WTC11 (cell line): ENCODE measurements at regions not wholly inside any gene's neighbourhood (a gene's known extent, or its start where the extent isn't known, plus 50 kb on each side); places are given as distances from the start of the nearest gene placed in this dataset.

Experiments
- ATAC-seq: fragments of 200-7000 bp; cut with Tn5 transposase; 2 replicates; pipeline ENCODE4 v1.10.0; 2021; ENCODE audit warnings: mild to moderate bottlenecking, moderate library complexity
- CTCF ChIA-PET: fragments of 300-600 bp; sonication (Branson Sonifier 250); formaldehyde crosslinking; loops from one replicate; lab custom pipeline; 2021; ENCODE audit warnings: antibody characterized with exemption; lab: Charles Lee
- POLR2A ChIA-PET: fragments of 350-600 bp; sonication (Branson Sonifier 250); formaldehyde crosslinking; loops from one replicate; lab custom pipeline; 2021; ENCODE audit warnings: antibody characterized with exemption; lab: Charles Lee
- DNase-seq: peaks from one replicate; pipeline ENCODE4 v3.0.0; 2021; ENCODE audit warnings: low spot score
- H3K27ac Mint-ChIP-seq: 2 replicates; pipeline ENCODE4 v1.8.0; 2021; ENCODE audit warnings: mixed read lengths
- H3K27me3 Mint-ChIP-seq: 2 replicates; pipeline ENCODE4 v1.8.0; 2021; ENCODE audit warnings: low read depth, mild to moderate bottlenecking, moderate library complexity, mixed read lengths
- H3K36me3 Mint-ChIP-seq: 2 replicates; pipeline ENCODE4 v1.8.0; 2021; ENCODE audit warnings: mixed read lengths
- H3K4me1 Mint-ChIP-seq: 2 replicates; pipeline ENCODE4 v1.8.0; 2022; ENCODE audit warnings: mixed read lengths
- H3K4me3 Mint-ChIP-seq: 2 replicates; pipeline ENCODE4 v1.8.0; 2021; ENCODE audit warnings: mild to moderate bottlenecking, moderate library complexity, mixed read lengths
- H3K9me3 Mint-ChIP-seq: 2 replicates; pipeline ENCODE4 v1.8.0; 2021; ENCODE audit warnings: mixed read lengths
- ARID4B ChIP-seq: sonication (generic); formaldehyde crosslinking; IDR thresholded peaks from 2 replicates; pipeline ENCODE4 v1.8.0; 2023; ENCODE audit warnings: missing genetic modification reagents, mild to moderate bottlenecking, borderline replicate concordance
- E2F1 ChIP-seq: sonication (generic); formaldehyde crosslinking; IDR thresholded peaks from 2 replicates; pipeline ENCODE4 v1.8.0; 2022; ENCODE audit warnings: mild to moderate bottlenecking, missing genetic modification reagents
- ELF4 ChIP-seq: sonication (generic); formaldehyde crosslinking; IDR thresholded peaks from 2 replicates; pipeline ENCODE4 v1.8.1; 2022; ENCODE audit warnings: low read depth, mild to moderate bottlenecking, moderate library complexity, missing genetic modification reagents
- ETV6 ChIP-seq: sonication (generic); formaldehyde crosslinking; IDR thresholded peaks from 2 replicates; pipeline ENCODE4 v1.8.1; 2022; ENCODE audit warnings: mild to moderate bottlenecking, missing genetic modification reagents
- FOXK1 ChIP-seq: sonication (generic); formaldehyde crosslinking; IDR thresholded peaks from 2 replicates; pipeline ENCODE4 v1.8.0; 2022; ENCODE audit warnings: mild to moderate bottlenecking, moderate library complexity, missing genetic modification reagents
- FOXP1 ChIP-seq: sonication (generic); formaldehyde crosslinking; IDR thresholded peaks from 2 replicates; pipeline ENCODE4 v1.8.0; 2022; ENCODE audit warnings: missing genetic modification reagents, mild to moderate bottlenecking, moderate library complexity, borderline replicate concordance
- GTF2I ChIP-seq: fragments of 250-450 bp; sonication (Bioruptor Pico); conservative IDR thresholded peaks from 2 replicates; pipeline ENCODE4 v1.4.0; 2021; ENCODE audit warnings: mild to moderate bottlenecking
- NFATC4 ChIP-seq: fragments of 250-450 bp; sonication (Bioruptor Pico); IDR thresholded peaks from 2 replicates; pipeline ENCODE4 v1.9.0; 2021; ENCODE audit warnings: mild to moderate bottlenecking
- NFYB ChIP-seq: sonication (generic); formaldehyde crosslinking; conservative IDR thresholded peaks from 2 replicates; pipeline ENCODE4 v1.8.0; 2022; ENCODE audit warnings: low read depth, missing genetic modification reagents
- SMAD4 ChIP-seq: sonication (generic); formaldehyde crosslinking; IDR thresholded peaks from 2 replicates; pipeline ENCODE4 v1.8.0; 2022; ENCODE audit warnings: mild to moderate bottlenecking, missing genetic modification reagents
- ZBTB43 ChIP-seq: sonication (generic); formaldehyde crosslinking; IDR thresholded peaks from 2 replicates; pipeline ENCODE4 v1.8.1; 2023; ENCODE audit warnings: mild to moderate bottlenecking, missing genetic modification reagents
- ZNF138 ChIP-seq: sonication (generic); formaldehyde crosslinking; conservative IDR thresholded peaks from 2 replicates; pipeline ENCODE4 v1.8.1; 2022; ENCODE audit warnings: mild to moderate bottlenecking, moderate library complexity, missing genetic modification reagents
- ZNF219 ChIP-seq: sonication (generic); formaldehyde crosslinking; IDR thresholded peaks from 2 replicates; pipeline ENCODE4 v1.8.0; 2023; ENCODE audit warnings: missing genetic modification reagents, mild to moderate bottlenecking, borderline replicate concordance
- ZNF281 ChIP-seq: sonication (generic); formaldehyde crosslinking; IDR thresholded peaks from 2 replicates; pipeline ENCODE4 v1.8.0; 2023; ENCODE audit warnings: mild to moderate bottlenecking, missing genetic modification reagents
- TF ChIP-seq, protein P1 (sequence below): fragments of 200-600 bp; IDR thresholded peaks from 2 replicates; pipeline ENCODE4 v1.8.0; 2022; ENCODE audit warnings: antibody characterized with exemption
- TF ChIP-seq, protein P2 (sequence below): sonication (generic); formaldehyde crosslinking; IDR thresholded peaks from 2 replicates; pipeline ENCODE4 v1.8.0; 2023; ENCODE audit warnings: missing genetic modification reagents

DNA sequence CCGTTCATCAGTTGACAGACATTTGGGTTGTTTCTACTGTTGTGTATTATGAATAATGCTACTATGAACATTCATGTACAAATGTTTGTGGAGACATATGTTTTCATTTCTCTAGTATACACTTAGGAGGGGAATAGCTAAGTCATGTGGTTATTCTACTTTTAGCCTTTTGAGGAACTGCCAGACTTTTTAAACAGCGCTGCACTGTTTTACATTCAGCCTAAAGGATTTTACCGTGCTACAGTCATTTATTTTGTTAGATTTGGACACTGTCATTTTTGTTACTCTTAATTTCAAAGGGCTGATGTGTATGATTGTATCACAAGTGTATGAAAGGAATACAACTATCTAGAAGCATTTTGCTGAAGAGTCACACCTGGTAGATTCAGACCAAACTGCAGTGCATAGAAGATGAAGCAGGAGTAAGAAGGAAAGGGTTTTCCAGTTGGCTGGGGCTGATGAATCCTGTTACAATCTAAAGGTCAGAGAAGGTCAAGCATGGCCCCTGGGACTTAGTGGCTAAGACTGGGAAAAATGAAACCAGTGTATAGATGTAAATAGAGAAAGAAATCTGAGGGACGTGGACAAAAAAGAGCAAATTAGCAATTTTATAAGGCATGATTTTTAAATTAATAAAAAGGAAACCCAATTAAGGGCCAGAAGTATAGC is 509.7 kb downstream of the PSAT1 start:
- ChIA-PET POLR2A (no interaction called here), CTCF (no interaction called here)
- no peak overlapping the region for H3K4me3 Mint-ChIP-seq
- no peaks in the 10 kb centered on the region for H3K9me3 Mint-ChIP-seq
- TF ChIP-seq, protein P1, sequence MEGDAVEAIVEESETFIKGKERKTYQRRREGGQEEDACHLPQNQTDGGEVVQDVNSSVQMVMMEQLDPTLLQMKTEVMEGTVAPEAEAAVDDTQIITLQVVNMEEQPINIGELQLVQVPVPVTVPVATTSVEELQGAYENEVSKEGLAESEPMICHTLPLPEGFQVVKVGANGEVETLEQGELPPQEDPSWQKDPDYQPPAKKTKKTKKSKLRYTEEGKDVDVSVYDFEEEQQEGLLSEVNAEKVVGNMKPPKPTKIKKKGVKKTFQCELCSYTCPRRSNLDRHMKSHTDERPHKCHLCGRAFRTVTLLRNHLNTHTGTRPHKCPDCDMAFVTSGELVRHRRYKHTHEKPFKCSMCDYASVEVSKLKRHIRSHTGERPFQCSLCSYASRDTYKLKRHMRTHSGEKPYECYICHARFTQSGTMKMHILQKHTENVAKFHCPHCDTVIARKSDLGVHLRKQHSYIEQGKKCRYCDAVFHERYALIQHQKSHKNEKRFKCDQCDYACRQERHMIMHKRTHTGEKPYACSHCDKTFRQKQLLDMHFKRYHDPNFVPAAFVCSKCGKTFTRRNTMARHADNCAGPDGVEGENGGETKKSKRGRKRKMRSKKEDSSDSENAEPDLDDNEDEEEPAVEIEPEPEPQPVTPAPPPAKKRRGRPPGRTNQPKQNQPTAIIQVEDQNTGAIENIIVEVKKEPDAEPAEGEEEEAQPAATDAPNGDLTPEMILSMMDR: no peak
- no peak for TF ChIP-seq FOXK1 (CRISPR knock-in tag)
- no peak for TF ChIP-seq ETV6 (CRISPR knock-in tag)
- no peak for TF ChIP-seq ELF4 (CRISPR knock-in tag)
- TF ChIP-seq ZNF219 (CRISPR knock-in tag): no peak
- no peak for TF ChIP-seq FOXP1 (CRISPR knock-in tag)
- no peak for TF ChIP-seq SMAD4 (CRISPR knock-in tag)
- H3K27me3 Mint-ChIP-seq: no peaks in the 10 kb centered on the region
- H3K36me3 Mint-ChIP-seq: no peaks in the 10 kb centered on the region
- no peak overlapping the region for H3K27ac Mint-ChIP-seq
- ATAC-seq (no peak), DNase-seq (no peak)
- 0 out of 2 replicates have a peak, but pooled peaks cover 2% of the 10 kb centered on the region for H3K4me1 Mint-ChIP-seq

GRCh38 chr9:78807286-78807685 is 510.4 kb downstream of the PSAT1 start:
- no peak overlapping the region for H3K27ac Mint-ChIP-seq
- no peaks in the 10 kb centered on the region for H3K27me3 Mint-ChIP-seq
- 0 out of 2 replicates have a peak, but pooled peaks cover 5% of the 10 kb centered on the region for H3K4me1 Mint-ChIP-seq
- POLR2A ChIA-PET: no interaction called here
- H3K9me3 Mint-ChIP-seq: no peaks in the 10 kb centered on the region
- no peak for ATAC-seq
- TF ChIP-seq NFYB (CRISPR knock-in tag): no peak
- DNase-seq: no peak
- H3K36me3 Mint-ChIP-seq: no peaks in the 10 kb centered on the region
- CTCF ChIA-PET: interaction anchor here (0.5 kb wide), 1 partner anchor 175 kb away, joined by 3 read pairs; no protein-coding TSS in a partner anchor
- H3K4me3 Mint-ChIP-seq: no peak overlapping the region

- Mint-ChIP-seq H3K36me3 (no peaks in the 10 kb centered on the region), H3K9me3 (no peaks in the 10 kb centered on the region), H3K27ac (no peak overlapping the region), H3K4me3 (no peak overlapping the region), H3K27me3 (no peaks in the 10 kb centered on the region), H3K4me1 (0 out of 2 replicates have a peak, but pooled peaks cover 5% of the 10 kb centered on the region)
- no peak for DNase-seq
- ATAC-seq: no peak
- ChIA-PET POLR2A (no interaction called here), CTCF (no interaction called here)
- no peak for TF ChIP-seq ARID4B
- TF ChIP-seq, protein P2, sequence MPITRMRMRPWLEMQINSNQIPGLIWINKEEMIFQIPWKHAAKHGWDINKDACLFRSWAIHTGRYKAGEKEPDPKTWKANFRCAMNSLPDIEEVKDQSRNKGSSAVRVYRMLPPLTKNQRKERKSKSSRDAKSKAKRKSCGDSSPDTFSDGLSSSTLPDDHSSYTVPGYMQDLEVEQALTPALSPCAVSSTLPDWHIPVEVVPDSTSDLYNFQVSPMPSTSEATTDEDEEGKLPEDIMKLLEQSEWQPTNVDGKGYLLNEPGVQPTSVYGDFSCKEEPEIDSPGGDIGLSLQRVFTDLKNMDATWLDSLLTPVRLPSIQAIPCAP: no peak
- TF ChIP-seq E2F1 (CRISPR knock-in tag): no peak
- TF ChIP-seq ZNF281 (CRISPR knock-in tag): no peak
- no peak for TF ChIP-seq ZBTB43 (CRISPR knock-in tag)
- TF ChIP-seq GTF2I (CRISPR knock-in tag): no peak
- TF ChIP-seq ZNF138 (CRISPR knock-in tag): no peak
- TF ChIP-seq NFATC4 (CRISPR knock-in tag): no peak
These were observed 511.1 kb downstream of the PSAT1 start for GRCh38 chr9:78808048-78808447.
